Panc1 (cell line): ENCODE measurements at regions not wholly inside any gene's neighbourhood (a gene's known extent, or its start where the extent isn't known, plus 50 kb on each side); places are given as distances from the start of the nearest gene placed in this dataset.
A peak's percentile ranks its signal among the peaks of the same experiment; 100 is the strongest.

Experiments
- ATAC-seq: fragments of 200-7000 bp; cut with Tn5 transposase; 2 replicates; pipeline ENCODE4 v1.9.1; 2020; ENCODE audit warnings: mild to moderate bottlenecking, moderate library complexity
- BruUV-seq: library from RNA; stranded (reverse); fragments of 400-500 nt; replicated peaks from 2 replicates; lab custom pipeline; 2021; lab: Mats Ljungman, UMichigan
- CTCF ChIA-PET: fragments of 300-600 bp; sonication (Branson Sonifier 250); formaldehyde crosslinking; loops from one replicate; lab custom pipeline; 2022; ENCODE audit warnings: antibody characterized with exemption; lab: Charles Lee
- POLR2A ChIA-PET: fragments of 300-600 bp; sonication (Branson Sonifier 250); formaldehyde crosslinking; loops from one replicate; lab custom pipeline; 2022; ENCODE audit warnings: antibody characterized with exemption; lab: Charles Lee
- DNase-seq: peaks from one replicate; pipeline ENCODE4 v3.0.0-alpha.2; 2010; ENCODE audit warnings: low read depth, low spot score
- H3K27ac ChIP-seq: 2 replicates; pipeline ENCODE4 v1.5.1; 2011; ENCODE audit warnings: mild to moderate bottlenecking, low read length, inconsistent platforms
- H3K27me3 ChIP-seq: fragments of 200-500 bp; sonication (Bioruptor generic); 2 replicates; pipeline ENCODE4 v1.6.0; 2014; ENCODE audit warnings: low read length, inconsistent platforms; ENCODE audit not compliant: control insufficient read depth, insufficient read depth
- H3K36me3 ChIP-seq: fragments of 200-500 bp; sonication (Bioruptor generic); 2 replicates; pipeline ENCODE4 v1.5.1; 2014; ENCODE audit warnings: inconsistent platforms, mild to moderate bottlenecking, low read length, moderate library complexity; ENCODE audit not compliant: control insufficient read depth, insufficient read depth
- H3K4me1 ChIP-seq: 2 replicates; pipeline ENCODE4 v1.5.1; 2011; ENCODE audit warnings: inconsistent platforms, mild to moderate bottlenecking, low read length, moderate library complexity; ENCODE audit not compliant: control insufficient read depth, insufficient read depth
- H3K4me3 ChIP-seq, 2 experiments: 2 replicates each; pipeline ENCODE4 v1.5.1; 2011 to 2012; ENCODE audit warnings: low read depth in 2 of 2, low read length in 2 of 2, mild to moderate bottlenecking in 2 of 2, inconsistent platforms in 1 of 2, moderate library complexity in 1 of 2
- H3K9me3 ChIP-seq: fragments of 200-500 bp; sonication (Bioruptor generic); 2 replicates; pipeline ENCODE4 v1.5.1; 2014; ENCODE audit warnings: low read depth, mild to moderate bottlenecking, inconsistent platforms, low read length, moderate library complexity; ENCODE audit not compliant: control insufficient read depth, insufficient read depth
- CTCF ChIP-seq: fragments of 450-650 bp; IDR thresholded peaks from 2 replicates; pipeline ENCODE4 v1.5.1; 2017; ENCODE audit warnings: mild to moderate bottlenecking
- POLR2AphosphoS5 ChIP-seq: IDR thresholded peaks from 2 replicates; pipeline ENCODE4 v1.6.1; 2012; ENCODE audit warnings: mild to moderate bottlenecking, low read depth, low read length, moderate library complexity
- REST ChIP-seq, 2 experiments: IDR thresholded peaks; 2 replicates each; pipeline ENCODE4 v1.6.1; 2011 to 2012; ENCODE audit warnings: low read depth in 2 of 2, control low read depth in 1 of 2, low read length in 1 of 2, mild to moderate bottlenecking in 1 of 2, moderate library complexity in 1 of 2; ENCODE audit not compliant: insufficient read depth in 1 of 2
- SIN3A ChIP-seq: IDR thresholded peaks from 2 replicates; pipeline ENCODE4 v1.6.1; 2012; ENCODE audit warnings: low read depth, mild to moderate bottlenecking, low read length, moderate library complexity, borderline replicate concordance; ENCODE audit not compliant: insufficient read depth
- TCF7L2 ChIP-seq: IDR thresholded peaks from 2 replicates; pipeline ENCODE4 v1.6.1; 2011; ENCODE audit warnings: mild to moderate bottlenecking, low read depth, low read length, inconsistent platforms
- in situ Hi-C: cut with HindIII; loops from 2 replicates; pipeline ENCODE4 v1.10.0; 2016; ENCODE audit warnings: low sequenced_read_pairs, low pct_unique_long_range_greater_than_20kb
- intact Hi-C: fragments of 100-400 bp; cut with micrococcal nuclease; formaldehyde crosslinking; loops from one replicate; pipeline ENCODE4 v1.10.0; 2022; ENCODE audit not compliant: unreplicated experiment

- BruUV-seq, result no TSS peak
- in situ Hi-C loops, result no loop called here
- DNase-seq (peak; percentile 17), ATAC-seq (peak; percentile 62; the same call in 1 of the 2 replicates)
- intact Hi-C loops, result no loop called here
- H3K4me1 ChIP-seq, result no peaks in the 10 kb centered on the region
- H3K4me3 ChIP-seq, result no peak overlapping the region
- TF ChIP-seq POLR2AphosphoS5 (no peak), CTCF (no peak), TCF7L2 (no peak), SIN3A (no peak), REST (IDR thresholded peaks at IDR 0.05; ENCODE audit: insufficient read depth in 1 of 2, low read depth in 2 of 2, low read length in 1 of 2) (no peak)
- no peaks in the 10 kb centered on the region for H3K36me3 ChIP-seq
- no peaks in the 10 kb centered on the region for H3K9me3 ChIP-seq
- H3K27ac ChIP-seq, result no peak overlapping the region
- ChIA-PET POLR2A (no interaction called here), CTCF (no interaction called here)
- H3K27me3 ChIP-seq, result no peaks in the 10 kb centered on the region
Observed at GRCh38 chr13:33918199-33918932, 100.4 kb downstream of the RFC3 start.

- Histone ChIP-seq H3K27ac (no peak overlapping the region), H3K36me3 (no peaks in the 10 kb centered on the region), H3K4me3 (no peak overlapping the region), H3K4me1 (no peaks in the 10 kb centered on the region), H3K27me3 (no peaks in the 10 kb centered on the region), H3K9me3 (no peaks in the 10 kb centered on the region)
- POLR2A ChIA-PET, result no interaction called here
- ATAC-seq (no peak), DNase-seq (no peak)
- TF ChIP-seq REST (IDR thresholded peaks at IDR 0.05; ENCODE audit: insufficient read depth in 1 of 2, low read depth in 2 of 2, low read length in 1 of 2) (no peak), POLR2AphosphoS5 (no peak), TCF7L2 (no peak), SIN3A (no peak), CTCF (no peak)
- no TSS peak for BruUV-seq
- CTCF ChIA-PET, result no interaction called here
- intact Hi-C loops, result no loop called here
- in situ Hi-C loops, result no loop called here
Observed at GRCh38 chr13:33919120-33919519, 101.2 kb downstream of the RFC3 start.
